H9 (cell line): ENCODE measurements at regions not wholly inside any gene's neighbourhood (a gene's known extent, or its start where the extent isn't known, plus 50 kb on each side); places are given as distances from the start of the nearest gene placed in this dataset.

Source experiments
- DNase-seq: peaks from one replicate; pipeline ENCODE4 v3.0.0-alpha.2; 2017
- H2AFZ ChIP-seq: one replicate; pipeline ENCODE4 v1.6.1; 2013; ENCODE audit warnings: mild to moderate bottlenecking, low read length, control low read depth, moderate library complexity
- H2AK5ac ChIP-seq: 2 replicates; pipeline ENCODE4 v1.6.1; 2013; ENCODE audit warnings: low read length, control low read depth, mixed read lengths; ENCODE audit not compliant: insufficient read length
- H2BK120ac ChIP-seq: one replicate; pipeline ENCODE4 v1.6.1; 2013; ENCODE audit warnings: low read depth, mild to moderate bottlenecking, low read length, control low read depth, inconsistent platforms; ENCODE audit not compliant: poor library complexity, severe bottlenecking
- H2BK12ac ChIP-seq: 2 replicates; pipeline ENCODE4 v1.6.1; 2013; ENCODE audit warnings: low read length, control low read depth, mixed read lengths, low read depth; ENCODE audit not compliant: insufficient read length
- H2BK15ac ChIP-seq: 2 replicates; pipeline ENCODE4 v1.6.1; 2013; ENCODE audit warnings: low read depth, low read length, control low read depth
- H2BK20ac ChIP-seq: one replicate; pipeline ENCODE4 v1.6.1; 2013; ENCODE audit warnings: low read depth, mild to moderate bottlenecking, low read length, control low read depth, inconsistent platforms; ENCODE audit not compliant: poor library complexity, severe bottlenecking
- H2BK5ac ChIP-seq: 2 replicates; pipeline ENCODE4 v1.6.1; 2013; ENCODE audit warnings: low read length, control low read depth, mixed read lengths; ENCODE audit not compliant: insufficient read length
- H3K14ac ChIP-seq: 2 replicates; pipeline ENCODE4 v1.6.1; 2013; ENCODE audit warnings: low read length, control low read depth; ENCODE audit not compliant: insufficient read depth
- H3K18ac ChIP-seq: 2 replicates; pipeline ENCODE4 v1.6.1; 2013; ENCODE audit warnings: low read depth, mild to moderate bottlenecking, mixed read lengths, low read length, control low read depth; ENCODE audit not compliant: insufficient read length
- H3K23ac ChIP-seq: 2 replicates; pipeline ENCODE4 v1.6.1; 2013; ENCODE audit warnings: low read length, control low read depth, mixed read lengths, low read depth; ENCODE audit not compliant: insufficient read length
- H3K23me2 ChIP-seq: 2 replicates; pipeline ENCODE4 v1.6.1; 2013; ENCODE audit warnings: low read depth, mild to moderate bottlenecking, mixed read lengths, low read length, control low read depth; ENCODE audit not compliant: insufficient read length, poor library complexity, severe bottlenecking
- H3K27ac ChIP-seq: 2 replicates; pipeline ENCODE4 v1.5.1; 2013; ENCODE audit warnings: low read length, control low read depth, mixed read lengths, low read depth; ENCODE audit not compliant: insufficient read length
- H3K27me3 ChIP-seq: 2 replicates; pipeline ENCODE4 v1.6.1; 2013; ENCODE audit warnings: low read length, control low read depth, inconsistent platforms; ENCODE audit not compliant: insufficient read depth
- H3K4ac ChIP-seq: 2 replicates; pipeline ENCODE4 v1.6.1; 2013; ENCODE audit warnings: low read depth, mild to moderate bottlenecking, control low read depth, inconsistent platforms, low read length, moderate library complexity
- H3K4me1 ChIP-seq: 2 replicates; pipeline ENCODE4 v1.6.1; 2013; ENCODE audit warnings: low read length, control low read depth, inconsistent platforms; ENCODE audit not compliant: insufficient read depth
- H3K4me2 ChIP-seq: 2 replicates; pipeline ENCODE4 v1.6.1; 2013; ENCODE audit warnings: low read length, control low read depth, mixed read lengths; ENCODE audit not compliant: insufficient read length, insufficient read depth
- H3K56ac ChIP-seq: 2 replicates; pipeline ENCODE4 v1.6.1; 2013; ENCODE audit warnings: low read depth, mild to moderate bottlenecking, mixed read lengths, low read length, control low read depth; ENCODE audit not compliant: insufficient read length
- H3K79me1 ChIP-seq: 2 replicates; pipeline ENCODE4 v1.6.1; 2013; ENCODE audit warnings: low read depth, mild to moderate bottlenecking, moderate library complexity, low read length, control low read depth, inconsistent platforms; ENCODE audit not compliant: insufficient read depth, poor library complexity, severe bottlenecking
- H3K79me2 ChIP-seq: 2 replicates; pipeline ENCODE4 v1.6.1; 2013; ENCODE audit warnings: low read length, control low read depth, inconsistent platforms; ENCODE audit not compliant: insufficient read depth
- H3K9ac ChIP-seq: 2 replicates; pipeline ENCODE4 v1.6.1; 2013; ENCODE audit warnings: low read length, control low read depth, mixed read lengths; ENCODE audit not compliant: insufficient read length; ENCODE audit errors: extremely low read depth
- H3K9me3 ChIP-seq: one replicate; pipeline ENCODE4 v1.6.1; 2013; ENCODE audit warnings: low read depth, low read length, inconsistent platforms; ENCODE audit not compliant: control insufficient read depth
- H3T11ph ChIP-seq: one replicate; pipeline ENCODE4 v1.6.1; 2013; ENCODE audit warnings: mild to moderate bottlenecking, low read length, control low read depth, inconsistent platforms
- H4K20me1 ChIP-seq: one replicate; pipeline ENCODE4 v1.6.1; 2013; ENCODE audit not compliant: control insufficient read depth, insufficient read length, insufficient read depth
- H4K5ac ChIP-seq: 2 replicates; pipeline ENCODE4 v1.6.1; 2013; ENCODE audit warnings: low read depth, mild to moderate bottlenecking, mixed read lengths, low read length, control low read depth; ENCODE audit not compliant: insufficient read length
- H4K8ac ChIP-seq: replicated peaks from 2 replicates; pipeline ENCODE4 v1.6.1; 2013; ENCODE audit warnings: low read length, control low read depth, mixed read lengths, low read depth; ENCODE audit not compliant: insufficient read length
- H4K91ac ChIP-seq: 2 replicates; pipeline ENCODE4 v1.6.1; 2013; ENCODE audit warnings: low read depth, mild to moderate bottlenecking, moderate library complexity, mixed read lengths, low read length, control low read depth; ENCODE audit not compliant: insufficient read length
- H3K27ac Mint-ChIP-seq, 3 experiments: 2 replicates in 2 of 3; 3 replicates in 1 of 3; pipeline ENCODE4 v1.8.0; 2020 to 2021; ENCODE audit warnings: mixed read lengths in 3 of 3, mild to moderate bottlenecking in 1 of 3, moderate library complexity in 1 of 3
- H3K27me3 Mint-ChIP-seq: 2 replicates; pipeline ENCODE4 v1.8.0; 2021; ENCODE audit warnings: low read depth, mild to moderate bottlenecking, moderate library complexity, mixed read lengths
- H3K36me3 Mint-ChIP-seq, 3 experiments: 2 replicates in 2 of 3; 3 replicates in 1 of 3; pipeline ENCODE4 v1.8.0; 2020 to 2021; ENCODE audit warnings: low read depth in 3 of 3, mixed read lengths in 3 of 3; ENCODE audit not compliant: insufficient read depth in 1 of 3
- H3K4me1 Mint-ChIP-seq, 2 experiments: 2 replicates each; pipeline ENCODE4 v1.8.0; 2020; ENCODE audit warnings: mixed read lengths in 2 of 2
- H3K4me3 Mint-ChIP-seq, 2 experiments: 2 replicates in 1 of 2; 3 replicates in 1 of 2; pipeline ENCODE4 v1.8.0; 2020 to 2021; ENCODE audit warnings: mild to moderate bottlenecking in 2 of 2, mixed read lengths in 2 of 2, moderate library complexity in 1 of 2
- H3K9me3 Mint-ChIP-seq, 2 experiments: 2 replicates in 1 of 2; 3 replicates in 1 of 2; pipeline ENCODE4 v1.8.0; 2020; ENCODE audit warnings: mild to moderate bottlenecking in 2 of 2, mixed read lengths in 2 of 2, moderate library complexity in 1 of 2
- CTCF ChIP-seq: fragments of 200-600 bp; sonication (generic); conservative IDR thresholded peaks from 3 replicates; pipeline ENCODE4 v1.8.0; 2021; ENCODE audit warnings: antibody characterized with exemption, mild to moderate bottlenecking
- WGBS: extraction: QIAGEN DNeasy Blood & Tissue Kit; methylation state at CpG from one replicate; pipeline ENCODE4 v1.1.7; 2013; ENCODE audit warnings: missing lambda C conversion rate, low lambda C conversion rate, mixed read lengths; ENCODE audit not compliant: insufficient read length; ENCODE audit errors: extremely low coverage; 5-methylcytosine and 5-hydroxymethylcytosine counted together

GRCh38 chr3:139832998-139833397 lies 102.0 kb upstream of the CLSTN2 start:
- H4K91ac ChIP-seq, result no peak overlapping the region
- peaks cover 2 to 9% of the 10 kb centered on the region in 2 experiments; a peak in 3 of 4 replicates for H3K4me1 Mint-ChIP-seq
- no peaks in the 10 kb centered on the region for H3K27me3 ChIP-seq
- H3K23me2 ChIP-seq, result no peaks in the 10 kb centered on the region
- no peaks in the 10 kb centered on the region for H3K79me1 ChIP-seq
- H3K27ac Mint-ChIP-seq, result no peak overlapping the region
- no peak overlapping the region for H4K5ac ChIP-seq
- no peak for DNase-seq
- no peaks in the 10 kb centered on the region for H4K20me1 ChIP-seq
- H3K36me3 Mint-ChIP-seq, result no peaks in the 10 kb centered on the region
- H3K56ac ChIP-seq, result no peak overlapping the region
- H3K9ac ChIP-seq, result no peak overlapping the region
- H4K8ac ChIP-seq, result no peak overlapping the region
- no peaks in the 10 kb centered on the region for H3K9me3 ChIP-seq
- H2BK15ac ChIP-seq, result no peak overlapping the region
- no peak overlapping the region for H3T11ph ChIP-seq
- no peak overlapping the region for H2AK5ac ChIP-seq
- no peak overlapping the region for H3K27ac ChIP-seq
- no peaks in the 10 kb centered on the region for H3K79me2 ChIP-seq
- H3K18ac ChIP-seq, result no peak overlapping the region
- H3K4me3 Mint-ChIP-seq, result no peak overlapping the region
- H3K4me2 ChIP-seq, result no peak overlapping the region
- no peak overlapping the region for H2BK12ac ChIP-seq
- no peak for TF ChIP-seq CTCF
- H3K23ac ChIP-seq, result no peak overlapping the region
- H2BK20ac ChIP-seq, result no peak overlapping the region
- H3K4me1 ChIP-seq, result no peaks in the 10 kb centered on the region
- no peak overlapping the region for H3K14ac ChIP-seq
- WGBS, result no CpG with 5 or more reads among the region's 4 CpGs
- no peaks in the 10 kb centered on the region for H3K9me3 Mint-ChIP-seq
- no peak overlapping the region for H2BK5ac ChIP-seq
- H2AFZ ChIP-seq, result no peak overlapping the region
- no peak overlapping the region for H2BK120ac ChIP-seq
- H3K27me3 Mint-ChIP-seq, result peaks cover 2% of the 10 kb centered on the region; the same call in 1 of the 2 replicates
- no peak overlapping the region for H3K4ac ChIP-seq
